NCI-H1436 (cell line): ENCODE measurements at regions not wholly inside any gene's neighbourhood (a gene's known extent, or its start where the extent isn't known, plus 50 kb on each side); places are given as distances from the start of the nearest gene placed in this dataset.
"Not testable (repeated sequence)": the region's sequence is repeated elsewhere in the genome, so short reads cannot be mapped to it uniquely, and the experiment has no call there.

Experiments
- DNase-seq: peaks from one replicate; lab custom pipeline; 2025; lab: John Stamatoyannopoulos, UW

- no peak for DNase-seq
Observed at GRCh38 chr7:1342090-1342640, 109.5 kb downstream of the UNCX start.

- no peak for DNase-seq
Observed at GRCh38 chr7:1343551-1343950, 110.9 kb downstream of the UNCX start.

GRCh38 chr7:1344421-1344820 is 111.7 kb downstream of the UNCX start:
- DNase-seq = no peak

GRCh38 chr7:1344981-1345701 is 112.5 kb downstream of the UNCX start:
- no peak for DNase-seq

- no peak for DNase-seq
Observed at GRCh38 chr7:1345796-1346755, 113.2 kb downstream of the MICALL2 start.

GRCh38 chr7:1346851-1347250 is 112.4 kb downstream of the MICALL2 start:
- DNase-seq = no peak

GRCh38 chr7:1348096-1348822 is 111.0 kb downstream of the MICALL2 start:
- DNase-seq = no peak

- no peak for DNase-seq
Observed at GRCh38 chr7:1348823-1349335, 110.4 kb downstream of the MICALL2 start.

- DNase-seq = no peak
Observed at GRCh38 chr7:1349351-1349761, 109.9 kb downstream of the MICALL2 start.

GRCh38 chr7:1351881-1352625 is 107.2 kb downstream of the MICALL2 start:
- no peak for DNase-seq

- no peak for DNase-seq
Observed at GRCh38 chr7:1352656-1353271, 106.5 kb downstream of the MICALL2 start.

GRCh38 chr7:1354661-1355567 is 104.4 kb downstream of the MICALL2 start:
- DNase-seq = no peak

GRCh38 chr7:1355568-1356340 is 103.5 kb downstream of the MICALL2 start:
- DNase-seq = no peak

GRCh38 chr7:1356853-1357252 is 102.4 kb downstream of the MICALL2 start:
- not testable (repeated sequence) for DNase-seq

GRCh38 chr7:1357260-1357600 is 102.0 kb downstream of the MICALL2 start:
- not testable (repeated sequence) for DNase-seq

GRCh38 chr7:1357601-1358271 is 101.5 kb downstream of the MICALL2 start:
- no peak for DNase-seq

GRCh38 chr7:1358376-1359050 is 100.8 kb downstream of the MICALL2 start:
- DNase-seq = no peak

- DNase-seq = no peak
Observed at GRCh38 chr7:1359051-1359400, 100.2 kb downstream of the MICALL2 start.
